GM19468 (cell line): ENCODE measurements at regions not wholly inside any gene's neighbourhood (a gene's known extent, or its start where the extent isn't known, plus 50 kb on each side); places are given as distances from the start of the nearest gene placed in this dataset.
"Not testable (repeated sequence)": the region's sequence is repeated elsewhere in the genome, so short reads cannot be mapped to it uniquely, and the experiment has no call there.

Experiments
- ATAC-seq: cut with Tn5 transposase; IDR thresholded peaks from one replicate; pipeline ENCODE4 v1.9.1; 2021; ENCODE audit warnings: mild to moderate bottlenecking, moderate library complexity, moderate number of reproducible peaks; ENCODE audit not compliant: unreplicated experiment; ENCODE audit errors: extremely low read depth

- no peak for ATAC-seq
Observed at GRCh38 chr2:121055501-121055900, 229.5 kb downstream of the TFCP2L1 start.

DNA sequence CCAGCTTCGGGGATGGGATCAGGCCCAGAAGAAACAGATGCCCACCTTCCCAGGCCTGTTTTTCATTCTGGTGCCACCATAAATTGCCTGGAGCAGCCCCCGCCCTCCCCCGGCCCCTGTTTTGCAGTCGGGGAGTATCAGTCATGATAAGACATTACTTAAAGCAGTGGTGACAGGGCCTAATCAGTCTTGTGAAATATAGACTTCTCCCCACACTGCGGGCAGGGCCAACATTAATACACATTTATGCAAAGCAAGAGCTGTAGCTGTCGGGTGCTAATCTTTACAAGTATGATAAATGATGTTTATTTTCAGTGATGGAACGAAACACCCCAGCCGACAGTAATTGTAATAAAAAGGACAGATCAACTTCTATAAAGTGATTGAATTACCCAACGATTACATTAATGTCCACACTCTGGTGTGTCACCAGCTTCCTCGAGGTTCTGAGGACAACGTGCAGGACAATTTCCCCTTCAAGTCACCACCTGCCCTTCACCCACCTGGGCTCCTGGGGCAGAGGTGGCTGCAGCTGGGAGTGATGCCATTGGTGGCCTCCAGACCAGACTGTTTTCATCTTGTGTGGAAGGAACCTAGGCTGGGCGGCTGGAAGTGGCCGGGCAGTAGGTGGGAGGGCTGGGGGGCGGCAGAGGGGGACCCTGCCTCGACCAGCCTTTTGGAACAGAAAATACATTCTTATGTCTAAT is 226.0 kb downstream of the TFCP2L1 start:
- ATAC-seq, result no peak

DNA sequence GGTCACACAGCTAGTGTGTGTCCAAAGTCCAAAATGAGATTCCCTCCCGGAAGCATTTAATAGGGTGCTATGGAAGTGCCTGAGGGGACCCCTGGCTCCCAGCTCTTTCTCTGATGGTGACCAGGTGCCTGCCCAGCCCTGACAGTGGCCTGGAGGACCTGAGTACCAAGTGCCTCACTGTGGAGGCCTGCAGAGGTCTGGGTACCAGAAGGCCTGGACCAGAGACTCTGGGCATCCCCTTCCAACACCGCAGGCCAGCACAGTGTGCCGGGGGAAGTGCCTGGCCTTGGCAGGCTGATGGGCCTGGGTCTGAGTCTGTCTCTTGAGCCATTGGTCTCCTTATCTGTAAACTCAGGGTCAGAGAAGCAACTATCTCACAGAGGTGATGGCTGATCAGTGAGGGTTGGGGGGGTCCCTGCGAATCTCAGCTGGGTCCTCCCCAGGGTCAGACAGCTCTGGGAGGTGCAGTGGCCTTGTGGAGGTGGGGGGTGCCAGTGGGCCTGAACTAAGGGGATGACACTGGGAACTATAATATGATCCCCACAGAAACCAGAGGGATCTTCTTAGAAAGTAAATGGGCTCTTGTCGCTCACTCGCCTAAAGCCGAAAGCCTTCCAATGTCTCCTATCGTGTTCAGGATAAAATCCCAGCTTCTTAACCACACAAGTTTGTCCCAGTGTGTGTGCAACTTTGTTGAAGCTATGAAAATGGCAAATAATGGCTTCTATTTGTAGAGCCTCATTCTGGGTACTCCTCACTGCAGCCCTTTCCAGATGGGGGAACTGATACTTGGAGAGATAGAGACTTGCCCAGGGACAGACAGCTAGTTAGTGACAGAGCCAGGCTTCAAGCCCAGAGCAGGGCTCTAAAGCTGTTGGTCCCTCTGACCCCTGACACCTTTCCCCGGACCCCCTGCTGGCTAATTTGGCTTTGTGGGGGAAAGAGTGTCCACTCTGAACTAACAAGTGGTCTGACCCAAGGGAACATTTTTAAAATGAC is 225.1 kb downstream of the TFCP2L1 start:
- no peak for ATAC-seq

DNA sequence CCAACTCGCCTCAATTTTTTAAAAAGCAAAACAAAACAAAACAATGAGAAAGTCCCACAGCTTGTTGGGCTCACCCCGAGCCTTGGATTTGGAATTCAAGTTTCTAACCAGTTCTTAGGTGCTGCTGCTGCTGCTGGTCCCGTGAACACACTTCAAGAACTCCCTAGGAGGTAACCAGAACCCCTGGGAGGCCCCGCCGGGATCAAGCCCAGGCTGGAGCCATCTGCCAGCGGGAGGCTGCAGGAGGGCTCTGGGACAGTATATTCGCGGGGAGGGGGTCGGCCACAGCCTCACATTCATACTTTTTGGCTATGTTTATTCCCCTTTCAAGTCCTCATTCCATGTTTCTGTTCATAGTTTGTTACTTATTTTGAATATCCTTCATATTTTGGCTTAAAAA is 223.4 kb downstream of the TFCP2L1 start:
- ATAC-seq, result no peak

- no peak for ATAC-seq
Observed at GRCh38 chr2:121063471-121063870, 221.5 kb downstream of the TFCP2L1 start.

- no peak for ATAC-seq
Observed at GRCh38 chr2:121064186-121064585, 220.8 kb downstream of the TFCP2L1 start.

DNA sequence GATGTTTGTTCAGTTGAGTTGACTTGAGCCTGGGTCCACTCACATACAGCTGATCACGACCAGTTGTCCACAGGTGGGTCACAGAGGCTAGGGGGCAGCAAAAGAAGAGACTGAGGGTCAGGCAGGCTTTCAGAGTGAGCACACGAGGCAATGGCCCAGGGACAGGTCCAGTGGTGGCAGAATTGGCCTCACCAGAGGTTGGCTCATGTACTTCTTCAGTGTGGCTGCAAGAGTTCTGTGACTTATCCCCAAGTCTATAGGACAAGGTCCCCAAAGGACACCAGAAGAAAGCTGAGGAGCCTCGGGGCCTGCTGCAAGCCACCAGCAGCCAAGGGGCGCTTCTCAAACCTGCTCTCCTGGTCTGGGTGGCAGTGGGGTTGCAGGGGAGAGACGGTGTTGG is 219.8 kb downstream of the TFCP2L1 start:
- no peak for ATAC-seq

- no peak for ATAC-seq
Observed at GRCh38 chr2:121066526-121066925, 218.5 kb downstream of the TFCP2L1 start.

- no peak for ATAC-seq
Observed at GRCh38 chr2:121068851-121069250, 216.2 kb downstream of the TFCP2L1 start.

- no peak for ATAC-seq
Observed at GRCh38 chr2:121069434-121069969, 215.5 kb downstream of the TFCP2L1 start.

DNA sequence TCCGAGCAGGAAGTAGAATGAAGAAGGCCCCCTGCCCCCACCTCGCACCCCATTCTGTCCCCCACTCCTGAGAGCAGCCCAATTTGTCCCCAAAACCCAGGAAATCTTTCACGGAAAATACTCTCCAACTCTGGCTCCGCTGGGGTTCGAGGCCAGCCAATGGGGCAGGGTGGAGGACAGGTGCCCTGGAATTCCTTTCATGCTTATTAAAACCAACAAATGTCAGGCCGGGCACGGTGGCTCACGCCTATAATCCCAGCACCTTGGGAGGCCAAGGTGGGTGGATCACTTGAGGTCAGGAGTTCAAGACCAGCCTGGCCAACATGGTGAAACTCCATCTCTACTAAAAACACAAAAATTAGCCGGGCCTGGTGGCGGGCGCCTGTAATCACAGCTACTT is 214.9 kb downstream of the TFCP2L1 start:
- ATAC-seq, result not testable (repeated sequence)

DNA sequence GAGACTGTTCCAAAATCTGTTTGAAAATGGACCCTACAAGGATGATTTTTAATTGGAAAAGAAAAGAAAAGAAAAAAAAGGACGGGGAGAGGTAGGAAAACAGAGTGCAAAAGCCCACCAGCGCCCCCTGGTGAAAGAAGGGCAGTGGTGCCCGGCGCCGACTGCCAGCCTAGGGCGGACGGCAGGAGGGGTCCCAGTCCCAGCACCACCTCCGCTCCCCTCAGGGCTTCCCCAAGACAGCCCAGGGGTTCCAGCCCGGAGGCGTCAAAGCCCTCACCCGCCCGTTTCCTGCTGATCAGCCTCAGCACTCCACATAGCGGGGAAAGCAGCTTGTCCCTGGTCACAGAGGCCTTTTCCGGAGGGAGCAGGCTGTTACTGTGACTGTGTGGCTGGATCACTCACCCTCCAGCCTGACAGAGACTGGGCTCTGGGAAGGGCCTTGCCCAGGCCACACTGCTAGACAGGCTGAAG is 213.9 kb downstream of the TFCP2L1 start:
- no peak for ATAC-seq

DNA sequence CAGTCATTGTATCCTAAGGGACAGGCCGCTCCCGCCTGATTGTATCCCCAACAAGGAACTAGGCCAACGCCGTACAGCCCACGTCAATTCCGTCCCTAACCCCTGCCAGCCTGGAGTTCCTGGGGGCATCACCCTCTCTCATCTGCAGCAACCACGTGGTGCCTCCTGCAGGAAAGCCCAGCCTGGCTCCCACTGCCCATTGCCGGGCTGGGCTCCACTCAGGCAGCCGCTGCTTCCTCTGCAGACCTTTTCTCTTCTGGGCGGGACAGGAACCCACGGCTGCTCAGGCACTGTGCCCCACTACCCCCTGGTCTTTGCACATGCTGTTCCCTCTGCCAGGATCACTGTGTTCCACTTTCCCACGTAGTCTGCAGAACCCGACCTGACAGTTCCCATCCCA is 212.2 kb downstream of the TFCP2L1 start:
- ATAC-seq, result no peak

DNA sequence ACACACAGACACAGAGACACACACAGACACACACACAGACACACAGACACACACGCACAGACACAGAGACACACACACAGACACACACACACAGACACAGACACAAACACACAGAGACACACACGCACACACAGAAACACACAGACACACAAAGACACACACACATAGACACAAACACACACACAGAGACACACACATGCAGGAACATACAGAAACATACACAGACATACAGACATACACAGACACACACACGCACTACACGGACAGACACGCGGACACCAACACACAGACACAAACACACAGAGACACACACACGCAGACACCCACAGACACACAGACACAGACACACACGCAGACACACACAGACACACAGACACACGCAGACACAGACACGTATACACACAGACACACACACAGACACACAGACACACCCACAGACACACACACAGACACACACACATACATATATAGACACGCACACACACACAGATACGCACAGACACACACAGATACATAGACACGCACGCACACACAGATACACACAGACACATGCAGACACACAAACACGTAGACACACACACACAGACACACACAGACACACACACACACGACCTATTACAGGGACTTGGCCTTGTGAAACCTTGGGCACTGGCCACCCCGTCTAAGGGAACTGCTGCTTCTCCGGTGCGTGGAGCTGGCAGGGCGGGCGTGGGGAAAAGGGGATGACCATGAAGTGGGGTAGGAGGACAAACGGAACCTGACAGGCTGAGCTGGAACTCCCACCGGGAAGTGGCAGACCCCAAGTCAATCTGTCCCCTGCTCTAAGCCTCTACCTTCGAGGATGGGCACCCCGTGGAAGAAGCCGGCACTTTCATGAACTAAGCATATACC is 211.4 kb downstream of the TFCP2L1 start:
- ATAC-seq, result no peak

DNA sequence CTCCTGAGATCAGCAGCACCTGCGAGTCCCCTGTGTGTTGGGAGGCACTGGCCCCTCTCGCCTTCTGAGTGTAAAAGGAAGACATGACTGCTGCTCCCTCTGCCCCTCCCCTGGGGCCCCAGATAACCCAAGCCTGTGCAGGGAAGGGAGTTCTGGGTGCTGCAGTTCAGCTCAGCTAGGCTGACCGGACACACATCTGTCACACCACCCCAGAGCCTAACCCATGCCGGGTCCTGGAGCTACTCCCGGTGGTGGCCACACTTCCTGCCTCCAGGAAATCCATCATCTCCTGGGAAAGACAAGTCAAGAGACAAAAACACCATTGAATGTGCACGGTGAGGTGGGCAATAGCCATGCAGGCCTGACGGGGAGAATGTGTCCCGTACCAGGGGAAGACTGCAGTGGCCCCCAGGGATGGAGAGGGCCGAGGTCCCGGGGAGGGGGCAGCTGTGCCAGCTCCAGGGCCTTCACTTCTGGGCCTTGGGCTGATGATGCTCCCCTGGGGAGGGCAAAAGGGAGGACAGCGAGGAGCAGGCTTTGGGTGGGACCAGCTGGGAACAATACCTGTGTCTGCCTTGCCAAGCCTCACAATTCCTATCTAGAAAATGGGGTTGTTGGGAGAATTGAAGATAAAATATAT is 210.6 kb downstream of the TFCP2L1 start:
- ATAC-seq, result no peak

GRCh38 chr2:121075006-121075551 is 209.9 kb downstream of the TFCP2L1 start:
- ATAC-seq, result no peak

GRCh38 chr2:121075641-121076497 is 209.1 kb downstream of the TFCP2L1 start:
- no peak for ATAC-seq

DNA sequence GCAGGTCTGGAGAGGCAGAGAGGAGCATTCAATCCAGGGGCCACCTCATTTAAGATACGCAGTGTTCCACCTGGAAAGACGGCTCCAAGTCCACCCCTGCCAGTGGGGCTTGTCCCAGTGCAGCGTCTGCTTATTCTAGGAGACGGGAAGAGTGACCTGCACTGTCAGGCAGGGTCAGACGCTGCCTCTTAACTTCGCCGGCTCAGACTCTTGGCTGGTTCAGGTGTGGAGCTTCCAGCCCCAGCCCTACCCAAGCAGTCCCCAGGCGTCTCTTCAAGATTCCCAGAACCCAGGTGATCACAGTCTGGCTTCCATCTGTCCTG is 208.5 kb downstream of the TFCP2L1 start:
- ATAC-seq, result no peak
